SK-N-SH (cell line): ENCODE measurements at regions not wholly inside any gene's neighbourhood (a gene's known extent, or its start where the extent isn't known, plus 50 kb on each side); places are given as distances from the start of the nearest gene placed in this dataset.
"Not testable (repeated sequence)": the region's sequence is repeated elsewhere in the genome, so short reads cannot be mapped to it uniquely, and the experiment has no call there.

Experiments used
- CTCF ChIA-PET: fragments of 300-600, 350-600 bp; formaldehyde crosslinking; extraction: SDS; loops from one replicate; lab custom pipeline; 2021; lab: Yijun Ruan, JAX
- POLR2A ChIA-PET: fragments of 350-600 bp; sonication (Branson Sonifier 250); formaldehyde crosslinking; extraction: SDS; loops from one replicate; lab custom pipeline; 2020; ENCODE audit warnings: antibody characterized with exemption, inconsistent platforms; lab: Yijun Ruan, JAX
- DNase-seq: peaks from one replicate; pipeline ENCODE4 v3.0.0; 2012
- H2AFZ ChIP-seq: fragments of 200-600 bp; sonication (generic); 2 replicates; pipeline ENCODE4 v1.8.1; 2016; ENCODE audit warnings: antibody characterized with exemption, mild to moderate bottlenecking, low read depth
- H3F3A ChIP-seq: fragments of 200-600 bp; sonication (generic); replicated peaks from 2 replicates; pipeline ENCODE3; 2016; ENCODE audit warnings: antibody characterized with exemption, mild to moderate bottlenecking; ENCODE audit not compliant: insufficient read depth
- H3K27ac ChIP-seq, 2 experiments: fragments of 200-500 bp in 1 of 2; fragments of 200-600 bp in 1 of 2; sonication (Bioruptor generic) in 1 of 2; sonication (generic), shearing (Covaris generic) in 1 of 2; 2 replicates each; pipeline versions ENCODE4 v1.5.1 to v1.6.1; 2014 to 2016; ENCODE audit warnings: low read depth in 2 of 2, inconsistent platforms in 1 of 2, low read length in 1 of 2, mild to moderate bottlenecking in 1 of 2, mixed read lengths in 1 of 2
- H3K27me3 ChIP-seq: fragments of 200-600 bp; sonication (generic), shearing (Covaris generic); 2 replicates; pipeline ENCODE4 v1.6.1; 2016; ENCODE audit warnings: mixed run types; ENCODE audit not compliant: insufficient read depth
- H3K36me3 ChIP-seq, 2 experiments: fragments of 200-500 bp in 1 of 2; fragments of 200-600 bp in 1 of 2; sonication (Bioruptor generic) in 1 of 2; sonication (generic) in 1 of 2; replicated peaks in 1 of 2; 2 replicates each; pipeline versions ENCODE3 to v1.5.1; 2014 to 2016; ENCODE audit warnings: low read length in 1 of 2, mild to moderate bottlenecking in 1 of 2; ENCODE audit not compliant: insufficient read depth in 2 of 2, control insufficient read depth in 1 of 2
- H3K4me1 ChIP-seq, 2 experiments: fragments of 200-500 bp in 1 of 2; fragments of 200-600 bp in 1 of 2; sonication (Bioruptor generic) in 1 of 2; sonication (generic), shearing (Covaris generic) in 1 of 2; 2 replicates each; pipeline versions ENCODE4 v1.5.1 to v1.6.1; 2014 to 2016; ENCODE audit warnings: low read depth in 1 of 2, low read length in 1 of 2, mixed run types in 1 of 2; ENCODE audit not compliant: insufficient read depth in 2 of 2, control insufficient read depth in 1 of 2
- H3K4me2 ChIP-seq: fragments of 200-600 bp; sonication (generic), shearing (Covaris generic); 2 replicates; pipeline ENCODE4 v1.6.1; 2017; ENCODE audit warnings: mixed run types
- H3K4me3 ChIP-seq, 2 experiments: fragments of 200-500 bp in 1 of 2; fragments of 200-600 bp in 1 of 2; sonication (Bioruptor generic) in 1 of 2; sonication (generic), shearing (Covaris generic) in 1 of 2; 2 replicates each; pipeline versions ENCODE4 v1.5.1 to v1.8.1; 2014 to 2016; ENCODE audit warnings: low read depth in 2 of 2, inconsistent platforms in 1 of 2, low read length in 1 of 2, mild to moderate bottlenecking in 1 of 2, mixed read lengths in 1 of 2, moderate library complexity in 1 of 2
- H3K79me2 ChIP-seq: fragments of 200-600 bp; sonication (generic); 2 replicates; pipeline ENCODE4 v1.8.1; 2017; ENCODE audit warnings: mild to moderate bottlenecking; ENCODE audit not compliant: insufficient read depth
- H3K9ac ChIP-seq: fragments of 200-600 bp; sonication (generic); 2 replicates; pipeline ENCODE4 v1.6.1; 2017; ENCODE audit warnings: mixed run types
- H3K9me2 ChIP-seq: fragments of 200-600 bp; sonication (generic); 2 replicates; pipeline ENCODE4 v1.6.1; 2017; ENCODE audit warnings: mixed run types
- H3K9me3 ChIP-seq: fragments of 200-600 bp; sonication (generic); 2 replicates; pipeline ENCODE4 v1.6.1; 2017; ENCODE audit warnings: mixed run types, mild to moderate bottlenecking, moderate library complexity
- H4K20me1 ChIP-seq: fragments of 200-600 bp; sonication (generic); 2 replicates; pipeline ENCODE4 v1.6.1; 2017; ENCODE audit warnings: mild to moderate bottlenecking, mixed run types; ENCODE audit not compliant: insufficient read depth
- ELF1 ChIP-seq: IDR thresholded peaks from 2 replicates; pipeline ENCODE4 v1.4.0; 2012
- EP300 ChIP-seq, 2 experiments: IDR thresholded peaks; 2 replicates each; pipeline versions ENCODE4 v1.4.0 to v1.6.1; 2012; ENCODE audit warnings: borderline replicate concordance in 1 of 2, low read depth in 1 of 2, low read length in 1 of 2
- JUND ChIP-seq: IDR thresholded peaks from 2 replicates; pipeline ENCODE4 v1.4.0; 2012
- POLR2AphosphoS5 ChIP-seq: IDR thresholded peaks from 2 replicates; pipeline ENCODE4 v1.6.1; 2012; ENCODE audit warnings: low read depth, low read length
- RAD21 ChIP-seq: IDR thresholded peaks from 2 replicates; pipeline ENCODE4 v1.6.1; 2012; ENCODE audit warnings: mild to moderate bottlenecking, low read length
- TEAD4 ChIP-seq: IDR thresholded peaks from 2 replicates; pipeline ENCODE4 v1.4.0; 2012; ENCODE audit warnings: mild to moderate bottlenecking, borderline replicate concordance; ENCODE audit not compliant: insufficient read depth
- USF1 ChIP-seq: IDR thresholded peaks from 2 replicates; pipeline ENCODE4 v1.4.0; 2012; ENCODE audit warnings: low read depth, borderline replicate concordance
- WGBS: methylation state at CpG from one replicate; pipeline ENCODE4 v1.1.6; 2017; ENCODE audit warnings: low lambda C conversion rate; 5-methylcytosine and 5-hydroxymethylcytosine counted together
- TF ChIP-seq, protein P1 (sequence below): fragments of 200-600 bp; sonication (generic); IDR thresholded peaks from 2 replicates; pipeline ENCODE4 v1.6.1; 2017; ENCODE audit warnings: antibody characterized with exemption, mild to moderate bottlenecking, moderate library complexity
- TF ChIP-seq, protein P2 (sequence below): IDR thresholded peaks from 2 replicates; pipeline ENCODE4; 2012

- H3K27me3 ChIP-seq, H3K9me2 ChIP-seq, DNase-seq, H3K9ac ChIP-seq, H3K36me3 ChIP-seq, CTCF ChIA-PET, H4K20me1 ChIP-seq, H3K4me2 ChIP-seq, H3F3A ChIP-seq, H3K4me1 ChIP-seq, H3K9me3 ChIP-seq, H3K79me2 ChIP-seq, POLR2A ChIA-PET, H3K4me3 ChIP-seq, H3K27ac ChIP-seq, H2AFZ ChIP-seq: not testable (repeated sequence)
- 37% methylated on average over 1 of the region's 1 CpG for WGBS
These were observed 416.5 kb downstream of the NEBL start for GRCh38 chr10:20480575-20480974.

- no peaks in the 10 kb centered on the region for H3K9me2 ChIP-seq
- H3K27ac ChIP-seq = no peak overlapping the region
- TF ChIP-seq, protein P1, sequence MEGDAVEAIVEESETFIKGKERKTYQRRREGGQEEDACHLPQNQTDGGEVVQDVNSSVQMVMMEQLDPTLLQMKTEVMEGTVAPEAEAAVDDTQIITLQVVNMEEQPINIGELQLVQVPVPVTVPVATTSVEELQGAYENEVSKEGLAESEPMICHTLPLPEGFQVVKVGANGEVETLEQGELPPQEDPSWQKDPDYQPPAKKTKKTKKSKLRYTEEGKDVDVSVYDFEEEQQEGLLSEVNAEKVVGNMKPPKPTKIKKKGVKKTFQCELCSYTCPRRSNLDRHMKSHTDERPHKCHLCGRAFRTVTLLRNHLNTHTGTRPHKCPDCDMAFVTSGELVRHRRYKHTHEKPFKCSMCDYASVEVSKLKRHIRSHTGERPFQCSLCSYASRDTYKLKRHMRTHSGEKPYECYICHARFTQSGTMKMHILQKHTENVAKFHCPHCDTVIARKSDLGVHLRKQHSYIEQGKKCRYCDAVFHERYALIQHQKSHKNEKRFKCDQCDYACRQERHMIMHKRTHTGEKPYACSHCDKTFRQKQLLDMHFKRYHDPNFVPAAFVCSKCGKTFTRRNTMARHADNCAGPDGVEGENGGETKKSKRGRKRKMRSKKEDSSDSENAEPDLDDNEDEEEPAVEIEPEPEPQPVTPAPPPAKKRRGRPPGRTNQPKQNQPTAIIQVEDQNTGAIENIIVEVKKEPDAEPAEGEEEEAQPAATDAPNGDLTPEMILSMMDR = no peak
- TF ChIP-seq POLR2AphosphoS5 = no peak
- no peak for TF ChIP-seq RAD21
- no peak for TF ChIP-seq EP300 (IDR thresholded peaks at IDR 0.05; ENCODE audit: borderline replicate concordance in 1 of 2, low read depth in 1 of 2, low read length in 1 of 2)
- no peak for TF ChIP-seq TEAD4
- TF ChIP-seq, protein P2, sequence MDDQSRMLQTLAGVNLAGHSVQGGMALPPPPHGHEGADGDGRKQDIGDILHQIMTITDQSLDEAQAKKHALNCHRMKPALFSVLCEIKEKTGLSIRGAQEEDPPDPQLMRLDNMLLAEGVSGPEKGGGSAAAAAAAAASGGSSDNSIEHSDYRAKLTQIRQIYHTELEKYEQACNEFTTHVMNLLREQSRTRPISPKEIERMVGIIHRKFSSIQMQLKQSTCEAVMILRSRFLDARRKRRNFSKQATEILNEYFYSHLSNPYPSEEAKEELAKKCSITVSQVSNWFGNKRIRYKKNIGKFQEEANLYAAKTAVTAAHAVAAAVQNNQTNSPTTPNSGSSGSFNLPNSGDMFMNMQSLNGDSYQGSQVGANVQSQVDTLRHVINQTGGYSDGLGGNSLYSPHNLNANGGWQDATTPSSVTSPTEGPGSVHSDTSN = no peak
- TF ChIP-seq JUND = no peak
- no peak for TF ChIP-seq ELF1
- TF ChIP-seq USF1 = no peak
- TF ChIP-seq, all 33 proteins: peak for 0
- POLR2A ChIA-PET = no interaction called here
- no peak overlapping the region for H3K4me3 ChIP-seq
- no peaks in the 10 kb centered on the region for H3F3A ChIP-seq
- no peaks in the 10 kb centered on the region for H3K9me3 ChIP-seq
- H3K9ac ChIP-seq = no peak overlapping the region
- no peak for DNase-seq
- H4K20me1 ChIP-seq = no peaks in the 10 kb centered on the region
- no peak overlapping the region for H3K4me2 ChIP-seq
- CTCF ChIA-PET = no interaction called here
- H3K36me3 ChIP-seq = no peaks in the 10 kb centered on the region
- H3K27me3 ChIP-seq = no peaks in the 10 kb centered on the region
- no peaks in the 10 kb centered on the region for H3K4me1 ChIP-seq
- no peak overlapping the region for H2AFZ ChIP-seq
- no peaks in the 10 kb centered on the region for H3K79me2 ChIP-seq
- WGBS = 31% methylated on average over 2 of the region's 2 CpGs
These were observed 423.0 kb downstream of the NEBL start for GRCh38 chr10:20474064-20474463.
